Hepatocyte (in vitro differentiated cells): ENCODE measurements at regions not wholly inside any gene's neighbourhood (a gene's known extent, or its start where the extent isn't known, plus 50 kb on each side); places are given as distances from the start of the nearest gene placed in this dataset.

Experiments
- DNase-seq: peaks from one replicate; pipeline ENCODE4 v3.0.0-alpha.2; 2016; ENCODE audit warnings: low spot score
- H2AFZ ChIP-seq: fragments of 200-600 bp; sonication (generic); 2 replicates; pipeline ENCODE4 v1.6.0; 2016; ENCODE audit warnings: antibody characterized with exemption, mild to moderate bottlenecking
- H3K27ac ChIP-seq: fragments of 200-600 bp; sonication (generic); 2 replicates; pipeline ENCODE4 v1.5.1; 2016; ENCODE audit warnings: mild to moderate bottlenecking
- H3K27me3 ChIP-seq: fragments of 200-600 bp; sonication (generic); 2 replicates; pipeline ENCODE4 v1.6.1; 2016
- H3K36me3 ChIP-seq: fragments of 200-600 bp; sonication (generic); replicated peaks from 2 replicates; pipeline ENCODE4 v1.5.1; 2016; ENCODE audit warnings: low read depth; ENCODE audit not compliant: insufficient read depth
- H3K4me1 ChIP-seq: fragments of 200-600 bp; sonication (generic); 2 replicates; pipeline ENCODE4 v1.5.1; 2016; ENCODE audit warnings: mild to moderate bottlenecking, moderate library complexity; ENCODE audit not compliant: insufficient read depth
- H3K4me2 ChIP-seq: fragments of 200-600 bp; sonication (generic); 2 replicates; pipeline ENCODE4 v1.6.0; 2016
- H3K4me3 ChIP-seq: fragments of 200-600 bp; sonication (generic); 2 replicates; pipeline ENCODE4 v1.5.1; 2016; ENCODE audit warnings: mild to moderate bottlenecking
- H3K79me2 ChIP-seq: fragments of 200-600 bp; sonication (generic); 2 replicates; pipeline ENCODE4 v1.6.0; 2017; ENCODE audit warnings: mild to moderate bottlenecking
- H3K9me2 ChIP-seq: fragments of 200-600 bp; sonication (generic); replicated peaks from 2 replicates; pipeline ENCODE4 v1.6.0; 2017; ENCODE audit warnings: mild to moderate bottlenecking; ENCODE audit not compliant: insufficient read depth
- H3K9me3 ChIP-seq: fragments of 200-600 bp; sonication (generic); 2 replicates; pipeline ENCODE4 v1.5.1; 2016; ENCODE audit warnings: low read depth, mild to moderate bottlenecking
- H4K20me1 ChIP-seq: fragments of 200-600 bp; sonication (generic); 2 replicates; pipeline ENCODE4 v1.6.0; 2016; ENCODE audit warnings: mild to moderate bottlenecking; ENCODE audit not compliant: insufficient read depth, poor library complexity, severe bottlenecking
- CTCF ChIP-seq: fragments of 200-600 bp; sonication (generic); IDR thresholded peaks from 2 replicates; pipeline ENCODE4 v1.5.1; 2016; ENCODE audit warnings: antibody characterized with exemption, mild to moderate bottlenecking; ENCODE audit not compliant: poor library complexity
- EZH2 ChIP-seq: fragments of 200-600 bp; sonication (generic); IDR thresholded peaks from 2 replicates; pipeline ENCODE4 v1.6.1; 2016; ENCODE audit warnings: antibody characterized with exemption, mild to moderate bottlenecking, borderline replicate concordance
- EZH2phosphoT487 ChIP-seq: fragments of 200-600 bp; sonication (generic); IDR thresholded peaks from one replicate; pipeline ENCODE4 v1.6.1; 2018; ENCODE audit warnings: antibody characterized with exemption, mild to moderate bottlenecking, low read depth, moderate library complexity; ENCODE audit not compliant: unreplicated experiment, severe bottlenecking
- WGBS: methylation state at CpG from one replicate; pipeline ENCODE4 v1.1.6; 2016; ENCODE audit warnings: low lambda C conversion rate; ENCODE audit errors: missing lambda C conversion rate; 5-methylcytosine and 5-hydroxymethylcytosine counted together

- no peaks in the 10 kb centered on the region for H3K79me2 ChIP-seq
- H3K36me3 ChIP-seq, result no peaks in the 10 kb centered on the region
- H3K4me3 ChIP-seq, result no peak overlapping the region
- 53% methylated on average over 6 of the region's 6 CpGs for WGBS
- no peak overlapping the region for H3K27ac ChIP-seq
- TF ChIP-seq EZH2phosphoT487 (no peak), CTCF (no peak), EZH2 (no peak)
- no peak for DNase-seq
- no peaks in the 10 kb centered on the region for H3K9me3 ChIP-seq
- no peaks in the 10 kb centered on the region for H3K4me1 ChIP-seq
- H3K4me2 ChIP-seq, result no peak overlapping the region
- no peak overlapping the region for H2AFZ ChIP-seq
- no peaks in the 10 kb centered on the region for H3K9me2 ChIP-seq
- H4K20me1 ChIP-seq, result no peaks in the 10 kb centered on the region
- peaks cover 13% of the 10 kb centered on the region for H3K27me3 ChIP-seq
Observed at GRCh38 chr10:44297963-44298362, 86.9 kb downstream of the CXCL12 start.

GRCh38 chr10:44295644-44296241 is 89.2 kb downstream of the CXCL12 start:
- H2AFZ ChIP-seq, result no peak overlapping the region
- no peaks in the 10 kb centered on the region for H3K79me2 ChIP-seq
- no peaks in the 10 kb centered on the region for H4K20me1 ChIP-seq
- H3K4me3 ChIP-seq, result no peak overlapping the region
- TF ChIP-seq CTCF (no peak), EZH2 (no peak), EZH2phosphoT487 (no peak)
- H3K27ac ChIP-seq, result no peak overlapping the region
- H3K9me2 ChIP-seq, result no peaks in the 10 kb centered on the region
- WGBS, result 44% methylated on average over 3 of the region's 3 CpGs
- no peak overlapping the region for H3K4me2 ChIP-seq
- H3K9me3 ChIP-seq, result no peaks in the 10 kb centered on the region
- no peaks in the 10 kb centered on the region for H3K36me3 ChIP-seq
- peaks cover 29% of the 10 kb centered on the region for H3K27me3 ChIP-seq
- H3K4me1 ChIP-seq, result no peaks in the 10 kb centered on the region
- DNase-seq, result no peak

- DNase-seq, result no peak
- Histone ChIP-seq H3K27me3 (peaks cover 29% of the 10 kb centered on the region), H3K27ac (no peak overlapping the region), H2AFZ (no peak overlapping the region), H3K36me3 (no peaks in the 10 kb centered on the region), H3K9me2 (no peaks in the 10 kb centered on the region), H3K4me2 (no peak overlapping the region), H4K20me1 (no peaks in the 10 kb centered on the region), H3K9me3 (no peaks in the 10 kb centered on the region), H3K79me2 (no peaks in the 10 kb centered on the region), H3K4me3 (no peak overlapping the region), H3K4me1 (no peaks in the 10 kb centered on the region)
- over 99% methylated on average over 9 of the region's 9 CpGs for WGBS
- TF ChIP-seq CTCF (no peak), EZH2phosphoT487 (no peak), EZH2 (no peak)
Observed at GRCh38 chr10:44294726-44295412, 90.0 kb downstream of the CXCL12 start.
